HFFc6 (cell line): ENCODE measurements at regions not wholly inside any gene's neighbourhood (a gene's known extent, or its start where the extent isn't known, plus 50 kb on each side); places are given as distances from the start of the nearest gene placed in this dataset.

ENCODE experiments used
- DNase-seq: peaks from one replicate; pipeline ENCODE4 v3.0.0-alpha.2; 2018
- H3K27ac Mint-ChIP-seq: 2 replicates; pipeline ENCODE4 v1.8.0; 2020; ENCODE audit warnings: mild to moderate bottlenecking, mixed read lengths
- H3K27me3 Mint-ChIP-seq: 2 replicates; pipeline ENCODE4 v1.8.0; 2021; ENCODE audit warnings: mild to moderate bottlenecking, moderate library complexity, mixed read lengths; ENCODE audit not compliant: insufficient read depth
- H3K36me3 Mint-ChIP-seq: 2 replicates; pipeline ENCODE4 v1.8.0; 2021; ENCODE audit warnings: low read depth, mixed read lengths
- H3K4me1 Mint-ChIP-seq: 2 replicates; pipeline ENCODE4 v1.8.0; 2020; ENCODE audit warnings: low read depth, mixed read lengths
- H3K4me3 Mint-ChIP-seq: 2 replicates; pipeline ENCODE4 v1.8.0; 2020; ENCODE audit warnings: mild to moderate bottlenecking, moderate library complexity, mixed read lengths
- H3K9me3 Mint-ChIP-seq: 2 replicates; pipeline ENCODE4 v1.8.0; 2020; ENCODE audit warnings: mild to moderate bottlenecking, mixed read lengths
- TF ChIP-seq, protein P1 (sequence below): fragments of 200-600 bp; sonication (generic); IDR thresholded peaks from 2 replicates; pipeline ENCODE4 v1.5.0; 2021; ENCODE audit warnings: antibody characterized with exemption, mild to moderate bottlenecking

DNA sequence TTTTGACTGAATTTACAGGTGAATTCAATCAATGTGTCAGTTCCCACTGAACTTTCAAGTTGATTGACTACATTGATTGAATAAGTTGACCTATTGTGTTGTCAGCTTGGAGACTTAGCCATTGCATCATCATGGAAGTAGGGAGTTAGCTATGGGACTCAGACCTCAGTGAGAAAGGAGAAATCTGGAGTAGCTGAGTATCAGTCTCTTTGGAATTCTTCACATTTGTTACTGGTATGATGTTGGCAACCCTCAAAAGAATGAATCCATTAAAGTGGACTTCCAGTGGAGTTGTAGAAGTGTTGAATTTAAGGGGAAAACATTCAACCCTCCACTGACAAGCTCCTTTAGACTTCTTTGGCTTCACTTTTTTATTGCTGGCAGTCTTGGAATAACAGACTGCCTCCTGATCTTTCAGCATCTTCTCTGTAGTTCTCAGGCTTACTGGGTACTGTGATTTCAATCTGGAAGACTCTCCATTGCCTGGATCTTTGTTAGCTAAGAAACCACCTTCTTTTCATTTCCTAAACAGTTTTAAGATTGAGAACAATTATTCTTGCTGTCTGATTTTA is 160.3 kb upstream of the NRP1 start:
- H3K27ac Mint-ChIP-seq = no peak overlapping the region
- H3K27me3 Mint-ChIP-seq = no peaks in the 10 kb centered on the region; the same call in 1 of the 2 replicates
- H3K4me3 Mint-ChIP-seq = no peak overlapping the region
- peaks cover 21% of the 10 kb centered on the region for H3K4me1 Mint-ChIP-seq
- H3K9me3 Mint-ChIP-seq = no peaks in the 10 kb centered on the region
- TF ChIP-seq, protein P1, sequence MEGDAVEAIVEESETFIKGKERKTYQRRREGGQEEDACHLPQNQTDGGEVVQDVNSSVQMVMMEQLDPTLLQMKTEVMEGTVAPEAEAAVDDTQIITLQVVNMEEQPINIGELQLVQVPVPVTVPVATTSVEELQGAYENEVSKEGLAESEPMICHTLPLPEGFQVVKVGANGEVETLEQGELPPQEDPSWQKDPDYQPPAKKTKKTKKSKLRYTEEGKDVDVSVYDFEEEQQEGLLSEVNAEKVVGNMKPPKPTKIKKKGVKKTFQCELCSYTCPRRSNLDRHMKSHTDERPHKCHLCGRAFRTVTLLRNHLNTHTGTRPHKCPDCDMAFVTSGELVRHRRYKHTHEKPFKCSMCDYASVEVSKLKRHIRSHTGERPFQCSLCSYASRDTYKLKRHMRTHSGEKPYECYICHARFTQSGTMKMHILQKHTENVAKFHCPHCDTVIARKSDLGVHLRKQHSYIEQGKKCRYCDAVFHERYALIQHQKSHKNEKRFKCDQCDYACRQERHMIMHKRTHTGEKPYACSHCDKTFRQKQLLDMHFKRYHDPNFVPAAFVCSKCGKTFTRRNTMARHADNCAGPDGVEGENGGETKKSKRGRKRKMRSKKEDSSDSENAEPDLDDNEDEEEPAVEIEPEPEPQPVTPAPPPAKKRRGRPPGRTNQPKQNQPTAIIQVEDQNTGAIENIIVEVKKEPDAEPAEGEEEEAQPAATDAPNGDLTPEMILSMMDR = no peak
- no peak for DNase-seq
- no peaks in the 10 kb centered on the region for H3K36me3 Mint-ChIP-seq

DNA sequence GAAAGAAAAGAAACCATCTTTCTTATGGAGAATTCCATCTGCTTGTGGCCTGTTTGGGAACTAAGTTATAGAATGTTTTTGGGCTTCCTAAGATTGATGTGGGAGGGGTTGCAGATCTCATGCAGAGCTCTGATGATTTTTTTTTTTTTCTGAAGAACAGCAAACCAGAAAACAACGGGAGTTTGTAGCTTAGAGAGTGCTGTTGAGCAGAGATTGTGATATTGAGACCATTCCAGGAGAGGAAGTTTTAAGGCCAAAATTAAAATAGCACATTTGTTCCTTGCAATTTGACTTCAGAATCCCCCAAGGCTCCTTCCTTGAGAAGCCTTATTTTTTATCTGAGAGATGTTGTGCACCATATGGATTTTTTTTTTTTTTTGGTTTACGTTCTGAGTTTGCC is 159.5 kb upstream of the NRP1 start:
- H3K27ac Mint-ChIP-seq = no peak overlapping the region
- no peak overlapping the region for H3K4me3 Mint-ChIP-seq
- no peaks in the 10 kb centered on the region; the same call in 1 of the 2 replicates for H3K27me3 Mint-ChIP-seq
- H3K4me1 Mint-ChIP-seq = peaks cover 21% of the 10 kb centered on the region
- TF ChIP-seq, protein P1 = no peak
- no peaks in the 10 kb centered on the region for H3K36me3 Mint-ChIP-seq
- DNase-seq = no peak
- H3K9me3 Mint-ChIP-seq = no peaks in the 10 kb centered on the region

DNA sequence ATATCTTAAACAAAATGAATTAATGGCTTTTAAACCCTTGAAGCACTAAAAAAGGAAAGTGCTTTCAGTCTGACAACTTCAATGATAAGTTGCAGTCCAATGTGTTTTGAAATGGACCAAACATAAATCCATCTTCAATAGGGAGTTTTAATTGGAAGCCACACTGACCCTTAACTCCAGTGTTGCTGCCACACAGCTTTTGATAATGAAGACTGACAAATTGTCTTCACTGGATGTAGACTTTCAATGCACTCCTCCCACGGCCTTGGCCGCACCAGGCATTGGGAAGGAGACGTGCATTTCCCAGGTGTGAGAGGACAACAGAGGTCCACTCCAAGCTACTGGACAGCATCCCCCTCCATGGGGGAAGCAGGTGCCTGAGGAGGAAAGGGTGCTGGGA is 159.0 kb upstream of the NRP1 start:
- no peak for DNase-seq
- TF ChIP-seq, protein P1 = no peak
- Mint-ChIP-seq H3K27me3 (no peaks in the 10 kb centered on the region; the same call in 1 of the 2 replicates), H3K9me3 (no peaks in the 10 kb centered on the region), H3K4me3 (no peak overlapping the region), H3K27ac (no peak overlapping the region), H3K36me3 (no peaks in the 10 kb centered on the region), H3K4me1 (peaks cover 19% of the 10 kb centered on the region)

DNA sequence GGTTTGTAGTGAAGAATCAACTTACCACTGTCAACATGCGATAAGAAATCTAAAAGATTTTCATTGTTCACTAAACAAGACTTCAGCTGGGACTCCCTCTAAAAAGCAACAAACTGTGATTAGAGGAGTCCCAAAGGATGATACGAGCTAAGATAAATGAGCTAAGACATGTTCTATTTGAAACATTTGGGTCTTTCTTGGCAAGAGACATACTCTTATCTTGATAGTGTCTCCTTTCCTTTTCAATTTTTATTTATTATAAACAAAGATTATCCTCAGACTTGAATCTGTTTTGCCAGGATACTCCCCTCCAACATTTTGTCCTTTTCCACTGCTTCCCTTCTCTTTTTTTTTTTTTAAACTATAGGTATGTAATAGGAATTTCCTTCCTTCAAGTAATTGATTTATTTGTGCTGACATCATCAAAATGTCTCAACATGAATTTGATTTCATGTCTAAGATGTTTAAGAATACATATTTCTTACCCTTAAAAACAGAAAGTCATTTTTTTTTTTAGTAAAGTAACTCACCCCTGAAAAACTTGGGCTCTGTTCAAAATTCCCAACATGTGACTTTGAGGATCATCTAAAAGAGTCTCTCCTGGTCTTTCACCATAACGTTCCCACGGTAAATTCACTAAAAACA is 158.4 kb upstream of the NRP1 start:
- DNase-seq = no peak
- Mint-ChIP-seq H3K27me3 (no peaks in the 10 kb centered on the region; the same call in 1 of the 2 replicates), H3K27ac (no peak overlapping the region), H3K9me3 (no peaks in the 10 kb centered on the region), H3K4me1 (peaks cover 12% of the 10 kb centered on the region), H3K4me3 (no peak overlapping the region), H3K36me3 (no peaks in the 10 kb centered on the region)
- TF ChIP-seq, protein P1 = no peak

DNA sequence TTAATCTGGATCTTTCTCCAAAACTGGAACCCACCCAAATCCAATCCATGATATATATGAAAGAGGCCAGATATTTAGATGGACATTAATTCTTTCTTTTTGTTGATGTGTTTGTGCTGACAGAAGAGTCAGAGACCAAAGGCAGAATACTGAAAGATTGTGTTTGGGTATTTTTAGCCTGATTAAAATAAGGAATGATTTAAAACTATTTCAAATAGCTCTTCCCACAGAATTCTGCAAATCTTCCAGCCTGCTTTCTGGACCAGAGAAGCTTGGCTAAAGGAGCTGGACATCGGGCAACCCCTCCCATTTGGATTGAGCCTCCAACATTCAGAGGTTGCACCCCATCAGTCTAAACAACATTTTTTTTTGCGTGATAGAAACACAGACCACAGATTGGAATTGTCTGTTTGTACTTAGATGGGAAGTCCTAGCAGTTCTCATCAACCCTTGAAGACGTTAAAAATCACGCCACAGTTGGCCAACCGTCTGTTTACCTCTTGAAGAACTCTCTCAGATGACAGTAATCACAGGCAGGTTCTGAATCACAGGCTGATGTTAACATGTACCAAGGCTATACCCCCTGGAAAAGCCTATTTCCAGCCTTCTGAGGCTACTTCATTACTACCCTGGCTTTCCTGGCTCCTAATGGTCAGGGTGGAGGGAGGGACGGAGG is 155.2 kb upstream of the NRP1 start:
- Mint-ChIP-seq H3K4me3 (no peak overlapping the region), H3K27me3 (no peaks in the 10 kb centered on the region; the same call in 1 of the 2 replicates), H3K9me3 (no peaks in the 10 kb centered on the region), H3K36me3 (no peaks in the 10 kb centered on the region), H3K27ac (no peak overlapping the region), H3K4me1 (peaks cover 19% of the 10 kb centered on the region; the same call in 1 of the 2 replicates)
- no peak for DNase-seq
- TF ChIP-seq, protein P1 = no peak
